GM13976 (cell line): ENCODE measurements at regions not wholly inside any gene's neighbourhood (a gene's known extent, or its start where the extent isn't known, plus 50 kb on each side); places are given as distances from the start of the nearest gene placed in this dataset.

Source experiments
- DNase-seq: peaks from one replicate; pipeline ENCODE4 v3.0.0; 2012; ENCODE audit warnings: low spot score
- in situ Hi-C: fragments of 300-500 bp; cut with MboI; formaldehyde crosslinking; loops from one replicate; pipeline ENCODE4 v1.12.0; 2022; ENCODE audit warnings: low sequenced_read_pairs, mixed read lengths, inconsistent platforms; ENCODE audit not compliant: unreplicated experiment
- TF ChIP-seq, protein P1 (sequence below): IDR thresholded peaks from 2 replicates; pipeline ENCODE4 v1.5.1; 2012; ENCODE audit warnings: borderline replicate concordance, mild to moderate bottlenecking; ENCODE audit not compliant: insufficient read depth; ENCODE audit errors: extremely low read depth, missing control alignments, control extremely low read depth

DNA sequence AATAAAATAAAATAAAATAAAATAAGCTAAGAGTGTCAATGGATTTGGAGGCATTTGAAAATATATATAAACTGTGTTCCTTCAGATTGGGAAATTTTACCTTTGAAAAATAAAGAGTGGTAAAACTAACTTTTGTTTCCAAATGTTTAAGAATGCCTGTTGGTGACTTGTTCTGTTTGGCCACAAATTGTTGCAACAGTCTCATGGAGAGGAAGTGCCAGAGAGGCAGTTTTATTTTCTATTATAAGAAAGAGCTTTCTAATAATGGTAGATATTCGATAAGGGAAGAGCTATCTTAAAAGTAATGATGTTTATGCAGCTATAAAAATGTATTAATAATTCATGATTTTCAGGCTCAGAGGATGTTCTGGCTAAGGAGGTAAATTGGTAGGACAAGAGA is 68.8 kb upstream of the MDGA2 start:
- in situ Hi-C loops, result no loop called here
- DNase-seq, result no peak

DNA sequence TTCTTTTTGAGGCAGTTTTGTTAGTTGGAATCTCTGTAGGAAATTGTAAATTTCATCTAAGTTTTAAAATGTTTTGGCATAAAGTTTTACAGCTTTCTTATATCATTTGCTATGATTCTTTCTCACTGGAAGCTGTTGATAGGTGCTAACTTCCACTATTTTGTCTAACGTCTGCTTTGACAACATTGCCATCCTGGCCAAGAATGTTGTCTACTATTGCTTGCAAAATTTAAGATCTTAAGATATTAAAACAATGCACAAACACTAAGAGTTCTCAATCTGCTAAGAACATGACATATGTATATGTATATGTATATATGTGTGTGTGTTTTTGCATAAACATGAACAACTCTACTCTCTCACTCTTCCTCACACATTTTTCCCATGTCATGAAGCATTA is 64.1 kb upstream of the MDGA2 start:
- DNase-seq, result no peak
- in situ Hi-C loops, result no loop called here
- TF ChIP-seq, protein P1, sequence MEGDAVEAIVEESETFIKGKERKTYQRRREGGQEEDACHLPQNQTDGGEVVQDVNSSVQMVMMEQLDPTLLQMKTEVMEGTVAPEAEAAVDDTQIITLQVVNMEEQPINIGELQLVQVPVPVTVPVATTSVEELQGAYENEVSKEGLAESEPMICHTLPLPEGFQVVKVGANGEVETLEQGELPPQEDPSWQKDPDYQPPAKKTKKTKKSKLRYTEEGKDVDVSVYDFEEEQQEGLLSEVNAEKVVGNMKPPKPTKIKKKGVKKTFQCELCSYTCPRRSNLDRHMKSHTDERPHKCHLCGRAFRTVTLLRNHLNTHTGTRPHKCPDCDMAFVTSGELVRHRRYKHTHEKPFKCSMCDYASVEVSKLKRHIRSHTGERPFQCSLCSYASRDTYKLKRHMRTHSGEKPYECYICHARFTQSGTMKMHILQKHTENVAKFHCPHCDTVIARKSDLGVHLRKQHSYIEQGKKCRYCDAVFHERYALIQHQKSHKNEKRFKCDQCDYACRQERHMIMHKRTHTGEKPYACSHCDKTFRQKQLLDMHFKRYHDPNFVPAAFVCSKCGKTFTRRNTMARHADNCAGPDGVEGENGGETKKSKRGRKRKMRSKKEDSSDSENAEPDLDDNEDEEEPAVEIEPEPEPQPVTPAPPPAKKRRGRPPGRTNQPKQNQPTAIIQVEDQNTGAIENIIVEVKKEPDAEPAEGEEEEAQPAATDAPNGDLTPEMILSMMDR, result no peak

More for the DNA sequence above, 68.8 kb upstream of the MDGA2 start:
- TF ChIP-seq, protein P1, result no peak

DNA sequence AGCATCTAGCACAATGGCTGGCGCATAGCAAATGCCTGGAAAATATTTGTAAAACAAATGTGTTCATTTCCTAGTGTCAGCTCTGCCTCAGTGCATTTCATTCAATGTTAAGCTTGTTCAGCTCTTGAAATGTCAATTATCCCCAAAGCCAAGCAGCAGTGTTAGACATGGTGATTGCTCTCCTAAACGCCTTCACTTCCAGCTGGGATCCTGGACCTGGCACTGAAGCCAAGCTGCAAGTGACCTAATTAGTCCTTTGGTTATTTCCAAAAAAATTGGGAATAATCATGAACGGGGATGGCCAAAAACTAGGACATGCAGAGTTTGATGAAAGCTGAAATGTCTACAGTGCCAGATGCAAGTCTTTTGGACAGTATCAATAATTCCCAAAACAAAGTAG is 54.9 kb upstream of the MDGA2 start:
- TF ChIP-seq, protein P1, result no peak
- DNase-seq, result no peak
- in situ Hi-C loops, result no loop called here
